OCI-LY3 (cell line): ENCODE measurements at regions not wholly inside any gene's neighbourhood (a gene's known extent, or its start where the extent isn't known, plus 50 kb on each side); places are given as distances from the start of the nearest gene placed in this dataset.

Source experiments
- H2AFZ ChIP-seq: fragments of 200-600, 300-600 bp; shearing (Covaris generic); 2 replicates; pipeline ENCODE4 v1.6.0; 2014; ENCODE audit warnings: antibody characterized with exemption, low read depth, low read length
- H3K27ac ChIP-seq: fragments of 200-600, 300-600 bp; sonication (generic); 2 replicates; pipeline ENCODE4 v1.5.1; 2014; ENCODE audit warnings: mild to moderate bottlenecking, low read length, moderate library complexity, mixed read lengths
- H3K27me3 ChIP-seq: fragments of 200-600, 300-600 bp; sonication (generic); 2 replicates; pipeline ENCODE4 v1.6.1; 2014; ENCODE audit warnings: low read depth, low read length, mixed read lengths
- H3K36me3 ChIP-seq: fragments of 200-600, 300-600 bp; sonication (generic); replicated peaks from 2 replicates; pipeline ENCODE3; 2014; ENCODE audit warnings: low read depth, low read length, mixed read lengths
- H3K4me1 ChIP-seq: fragments of 300-600, 200-600 bp; sonication (generic); 2 replicates; pipeline ENCODE4 v1.6.1; 2014; ENCODE audit warnings: low read length, mixed read lengths
- H3K4me2 ChIP-seq: fragments of 200-600, 300-600 bp; sonication (generic); 2 replicates; pipeline ENCODE4 v1.6.1; 2014; ENCODE audit warnings: low read length, mixed read lengths
- H3K4me3 ChIP-seq: fragments of 300-600, 200-600 bp; sonication (generic); 2 replicates; pipeline ENCODE4 v1.5.1; 2014; ENCODE audit warnings: antibody characterized with exemption, mild to moderate bottlenecking, low read length, moderate library complexity
- H3K79me2 ChIP-seq: fragments of 300-600, 200-600 bp; shearing (Covaris generic); 2 replicates; pipeline ENCODE4 v1.6.1; 2014; ENCODE audit warnings: mild to moderate bottlenecking, low read length, mixed read lengths
- H3K9ac ChIP-seq: fragments of 300-600, 200-600 bp; shearing (Covaris generic); 2 replicates; pipeline ENCODE4 v1.6.0; 2014; ENCODE audit warnings: mild to moderate bottlenecking, low read length, moderate library complexity
- H3K9me3 ChIP-seq: fragments of 200-600, 300-600 bp; shearing (Covaris generic); 2 replicates; pipeline ENCODE4 v1.6.1; 2014; ENCODE audit warnings: low read length, mixed read lengths; ENCODE audit not compliant: insufficient read depth
- H4K20me1 ChIP-seq: fragments of 200-600, 300-600 bp; sonication (generic); 2 replicates; pipeline ENCODE4 v1.6.1; 2016; ENCODE audit warnings: low read length, mixed read lengths; ENCODE audit not compliant: insufficient read depth
- EZH2phosphoT487 ChIP-seq: fragments of 200-600 bp; shearing (Covaris generic); IDR thresholded peaks from 2 replicates; pipeline ENCODE4 v1.6.1; 2018; ENCODE audit warnings: antibody characterized with exemption, mixed run types, low read depth
- TF ChIP-seq, protein P1 (sequence below): fragments of 200-600, 300-600 bp; sonication (generic); IDR thresholded peaks from 2 replicates; pipeline ENCODE4 v1.5.1; 2014; ENCODE audit warnings: antibody characterized with exemption, low read length, low read depth

DNA sequence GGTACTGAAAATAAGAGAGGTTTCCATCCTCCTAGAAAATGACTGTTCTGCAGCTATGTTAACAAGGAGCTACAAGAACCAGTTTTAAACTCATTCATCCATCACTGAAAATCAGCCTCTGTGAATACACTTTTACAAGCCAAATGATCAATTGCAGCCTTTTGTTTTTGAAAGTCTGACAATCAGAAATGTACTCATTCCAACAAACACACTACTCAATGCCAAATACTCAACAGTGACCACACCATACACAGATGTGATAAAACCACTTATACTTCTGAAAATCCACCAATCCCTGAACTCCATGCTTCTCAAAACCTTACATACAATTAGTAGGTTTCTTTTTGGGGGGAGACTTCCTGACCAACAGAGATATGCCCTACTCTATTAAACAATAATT, 663.9 kb upstream of the CHAC2 start:
- Histone ChIP-seq H3K36me3 (no peaks in the 10 kb centered on the region), H3K79me2 (no peaks in the 10 kb centered on the region), H3K4me2 (no peak overlapping the region), H3K27ac (no peak overlapping the region), H3K9me3 (no peaks in the 10 kb centered on the region), H2AFZ (no peak overlapping the region), H3K4me1 (no peaks in the 10 kb centered on the region), H3K9ac (no peak overlapping the region), H3K27me3 (no peaks in the 10 kb centered on the region), H4K20me1 (no peaks in the 10 kb centered on the region), H3K4me3 (no peak overlapping the region)
- no peak for TF ChIP-seq EZH2phosphoT487
- TF ChIP-seq, protein P1, sequence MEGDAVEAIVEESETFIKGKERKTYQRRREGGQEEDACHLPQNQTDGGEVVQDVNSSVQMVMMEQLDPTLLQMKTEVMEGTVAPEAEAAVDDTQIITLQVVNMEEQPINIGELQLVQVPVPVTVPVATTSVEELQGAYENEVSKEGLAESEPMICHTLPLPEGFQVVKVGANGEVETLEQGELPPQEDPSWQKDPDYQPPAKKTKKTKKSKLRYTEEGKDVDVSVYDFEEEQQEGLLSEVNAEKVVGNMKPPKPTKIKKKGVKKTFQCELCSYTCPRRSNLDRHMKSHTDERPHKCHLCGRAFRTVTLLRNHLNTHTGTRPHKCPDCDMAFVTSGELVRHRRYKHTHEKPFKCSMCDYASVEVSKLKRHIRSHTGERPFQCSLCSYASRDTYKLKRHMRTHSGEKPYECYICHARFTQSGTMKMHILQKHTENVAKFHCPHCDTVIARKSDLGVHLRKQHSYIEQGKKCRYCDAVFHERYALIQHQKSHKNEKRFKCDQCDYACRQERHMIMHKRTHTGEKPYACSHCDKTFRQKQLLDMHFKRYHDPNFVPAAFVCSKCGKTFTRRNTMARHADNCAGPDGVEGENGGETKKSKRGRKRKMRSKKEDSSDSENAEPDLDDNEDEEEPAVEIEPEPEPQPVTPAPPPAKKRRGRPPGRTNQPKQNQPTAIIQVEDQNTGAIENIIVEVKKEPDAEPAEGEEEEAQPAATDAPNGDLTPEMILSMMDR: no peak

DNA sequence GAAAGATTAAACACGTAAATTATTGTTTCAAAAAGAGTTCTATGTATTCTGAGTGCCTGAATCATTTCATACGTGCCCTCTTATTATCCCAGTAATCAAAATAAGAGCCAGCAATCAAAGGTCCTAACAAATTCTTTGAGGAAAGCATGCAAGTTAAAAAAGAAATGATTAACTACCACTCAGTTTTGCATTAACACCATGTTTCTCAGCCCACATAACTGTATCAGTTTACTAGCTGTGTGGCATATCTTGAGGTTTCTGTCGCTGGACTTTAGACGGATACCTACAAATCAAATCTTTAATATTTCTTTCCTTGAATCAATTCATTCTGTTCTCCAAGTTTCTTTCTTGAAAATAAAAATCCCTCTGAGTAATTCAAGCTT, 668.9 kb upstream of the CHAC2 start:
- TF ChIP-seq, protein P1: no peak
- TF ChIP-seq EZH2phosphoT487: no peak
- no peaks in the 10 kb centered on the region for H3K36me3 ChIP-seq
- no peaks in the 10 kb centered on the region for H3K4me1 ChIP-seq
- H3K9me3 ChIP-seq: no peaks in the 10 kb centered on the region
- H3K27ac ChIP-seq: no peak overlapping the region
- no peak overlapping the region for H3K9ac ChIP-seq
- H3K27me3 ChIP-seq: no peaks in the 10 kb centered on the region
- no peak overlapping the region for H3K4me3 ChIP-seq
- no peak overlapping the region for H2AFZ ChIP-seq
- H3K79me2 ChIP-seq: no peaks in the 10 kb centered on the region
- no peaks in the 10 kb centered on the region for H4K20me1 ChIP-seq
- H3K4me2 ChIP-seq: no peak overlapping the region

DNA sequence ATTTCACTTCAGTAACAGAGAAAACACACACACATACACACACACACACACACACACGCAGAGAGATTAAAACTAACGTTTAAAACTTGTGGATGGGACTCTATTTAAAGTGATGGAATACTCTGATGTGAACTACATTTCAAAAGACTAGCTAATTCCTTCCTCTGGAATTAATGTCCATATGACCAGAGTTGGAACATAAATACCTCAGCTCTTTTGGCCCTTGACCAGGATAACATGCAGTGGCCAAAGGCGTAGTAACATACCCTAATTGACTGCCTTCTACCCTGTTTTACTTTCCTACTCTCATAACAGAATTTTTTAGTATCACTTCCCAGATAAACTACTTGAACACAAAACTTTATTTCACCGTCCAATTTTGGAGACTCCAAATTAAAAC, 671.3 kb upstream of the CHAC2 start:
- Histone ChIP-seq H2AFZ (no peak overlapping the region), H3K27me3 (no peaks in the 10 kb centered on the region)
- TF ChIP-seq EZH2phosphoT487: no peak
- TF ChIP-seq, protein P1: no peak

DNA sequence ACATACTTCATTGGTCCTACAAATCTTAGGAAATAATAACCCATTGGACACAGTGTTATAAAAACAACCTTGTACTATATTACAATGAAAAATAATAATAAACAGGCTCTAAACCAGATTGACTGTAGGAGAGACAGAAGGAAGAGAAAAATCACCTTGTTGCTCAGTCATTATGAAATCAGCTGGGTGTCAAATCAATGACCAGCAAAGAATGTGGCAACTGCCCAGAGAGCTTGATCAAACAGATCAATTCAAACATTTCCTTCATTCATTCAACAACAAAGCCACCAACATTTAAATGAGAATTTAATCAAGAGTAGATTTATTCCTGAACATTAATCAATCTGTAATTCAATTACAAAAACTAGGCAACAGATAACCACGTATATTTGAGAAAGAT, 671.9 kb upstream of the CHAC2 start:
- Histone ChIP-seq H3K36me3 (no peaks in the 10 kb centered on the region), H3K27ac (no peak overlapping the region), H2AFZ (no peak overlapping the region), H3K4me1 (no peaks in the 10 kb centered on the region), H4K20me1 (no peaks in the 10 kb centered on the region), H3K9me3 (no peaks in the 10 kb centered on the region), H3K4me2 (no peak overlapping the region), H3K9ac (no peak overlapping the region), H3K79me2 (no peaks in the 10 kb centered on the region), H3K4me3 (no peak overlapping the region), H3K27me3 (no peaks in the 10 kb centered on the region)
- TF ChIP-seq, protein P1: no peak
- no peak for TF ChIP-seq EZH2phosphoT487

More for the DNA sequence above, 671.3 kb upstream of the CHAC2 start:
- H3K4me2 ChIP-seq: no peak overlapping the region
- H3K9me3 ChIP-seq: no peaks in the 10 kb centered on the region
- H3K4me3 ChIP-seq: no peak overlapping the region
- H4K20me1 ChIP-seq: no peaks in the 10 kb centered on the region
- no peaks in the 10 kb centered on the region for H3K4me1 ChIP-seq
- H3K27ac ChIP-seq: no peak overlapping the region
- H3K9ac ChIP-seq: no peak overlapping the region
- no peaks in the 10 kb centered on the region for H3K79me2 ChIP-seq
- H3K36me3 ChIP-seq: no peaks in the 10 kb centered on the region
